ENCODE measurements at regions not wholly inside any gene's neighbourhood (a gene's known extent, or its start where the extent isn't known, plus 50 kb on each side); places are given as distances from the start of the nearest gene placed in this dataset.

DNA sequence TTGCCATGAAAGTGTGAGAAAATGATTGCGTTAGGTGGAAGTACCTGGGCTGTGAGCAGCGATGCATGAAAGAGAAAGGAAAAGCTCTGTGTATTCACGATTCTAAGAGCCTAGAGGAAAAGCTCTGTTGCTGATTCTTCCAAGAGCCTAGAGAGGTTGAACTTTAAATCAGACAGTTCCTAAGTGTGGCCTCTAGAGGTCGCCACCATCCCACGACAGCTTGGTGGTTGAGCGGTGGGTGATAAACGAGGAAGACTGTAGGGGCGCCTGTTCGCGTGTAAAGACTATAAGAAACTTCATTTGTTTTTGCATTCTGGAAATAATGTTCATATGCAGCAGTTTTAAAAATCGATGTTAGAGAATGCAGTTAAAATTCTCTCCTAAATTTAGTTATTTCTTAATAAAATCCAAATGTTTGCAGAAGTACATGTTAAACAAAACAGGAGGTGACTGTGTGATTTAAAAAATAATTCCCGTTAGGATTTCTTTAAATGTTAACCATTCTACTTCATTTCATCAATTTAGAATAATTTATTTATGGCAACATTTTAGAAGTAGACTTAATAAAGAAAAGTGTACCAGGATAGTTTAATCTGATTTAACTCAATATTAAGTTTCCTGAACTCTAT lies 107.7 kb downstream of the TENT4A start:
- Histone ChIP-seq H3K36me3 (ENCODE audit: control insufficient read depth in 2 of 2, insufficient read depth in 2 of 2, low read length in 1 of 2) (no peaks in the 10 kb centered on the region), H3K9me3 (ENCODE audit: control insufficient read depth in 2 of 2, insufficient read depth in 1 of 2, low read length in 1 of 2) (peaks cover 1 to 6% of the 10 kb centered on the region in 2 donors), H3K27ac (ENCODE audit: low read depth in 1 of 2, low read length in 1 of 2) (no peak overlapping the region), H3K27me3 (ENCODE audit: control insufficient read depth in 2 of 2, insufficient read depth in 1 of 2, low read length in 1 of 2) (no peaks in the 10 kb centered on the region), H3K4me1 (ENCODE audit: control insufficient read depth in 2 of 2, insufficient read depth in 2 of 2, low read length in 2 of 2) (no peaks in the 10 kb centered on the region), H3K4me3 (ENCODE audit: low read length in 2 of 2) (no peak overlapping the region)
- WGBS = 35% methylated on average over 12 of the region's 12 CpGs
- peak in 3 of 9 donors; percentile 19 to 37 (median 30) for DNase-seq (ENCODE audit: low read depth in 6 of 9, low spot score in 9 of 9)

DNA sequence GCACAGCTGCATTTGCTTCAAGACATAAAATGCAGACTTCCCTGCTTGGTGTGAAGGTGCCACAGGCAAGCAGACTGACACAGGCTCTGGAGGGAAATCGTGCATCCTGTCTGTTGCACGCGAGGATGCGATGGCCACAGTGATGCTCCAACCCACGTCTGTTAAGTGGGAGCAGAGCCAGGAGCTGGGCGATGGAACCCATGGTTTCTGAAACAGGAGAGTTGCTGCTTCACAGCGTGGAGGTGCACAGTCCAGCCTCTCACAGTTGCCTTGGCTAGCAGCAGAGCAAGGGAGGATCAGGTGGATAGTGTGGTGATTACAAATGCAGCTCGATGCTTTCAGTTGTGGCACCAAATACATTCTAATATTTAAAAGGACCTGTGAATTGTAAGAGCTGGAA lies 108.8 kb downstream of the TENT4A start:
- Histone ChIP-seq H3K4me1 (ENCODE audit: control insufficient read depth in 2 of 2, insufficient read depth in 2 of 2, low read length in 2 of 2) (peaks cover 0 to 7% of the 10 kb centered on the region in 2 donors), H3K9me3 (ENCODE audit: control insufficient read depth in 2 of 2, insufficient read depth in 1 of 2, low read length in 1 of 2) (peaks cover 1 to 6% of the 10 kb centered on the region in 2 donors), H3K36me3 (ENCODE audit: control insufficient read depth in 2 of 2, insufficient read depth in 2 of 2, low read length in 1 of 2) (no peaks in the 10 kb centered on the region), H3K27ac (ENCODE audit: low read depth in 1 of 2, low read length in 1 of 2) (no peak overlapping the region), H3K4me3 (ENCODE audit: low read length in 2 of 2) (no peak overlapping the region), H3K27me3 (ENCODE audit: control insufficient read depth in 2 of 2, insufficient read depth in 1 of 2, low read length in 1 of 2) (no peaks in the 10 kb centered on the region)
- DNase-seq (ENCODE audit: low read depth in 6 of 9, low spot score in 9 of 9) = no peak
- 95% methylated on average over 8 of the region's 8 CpGs for WGBS

DNA sequence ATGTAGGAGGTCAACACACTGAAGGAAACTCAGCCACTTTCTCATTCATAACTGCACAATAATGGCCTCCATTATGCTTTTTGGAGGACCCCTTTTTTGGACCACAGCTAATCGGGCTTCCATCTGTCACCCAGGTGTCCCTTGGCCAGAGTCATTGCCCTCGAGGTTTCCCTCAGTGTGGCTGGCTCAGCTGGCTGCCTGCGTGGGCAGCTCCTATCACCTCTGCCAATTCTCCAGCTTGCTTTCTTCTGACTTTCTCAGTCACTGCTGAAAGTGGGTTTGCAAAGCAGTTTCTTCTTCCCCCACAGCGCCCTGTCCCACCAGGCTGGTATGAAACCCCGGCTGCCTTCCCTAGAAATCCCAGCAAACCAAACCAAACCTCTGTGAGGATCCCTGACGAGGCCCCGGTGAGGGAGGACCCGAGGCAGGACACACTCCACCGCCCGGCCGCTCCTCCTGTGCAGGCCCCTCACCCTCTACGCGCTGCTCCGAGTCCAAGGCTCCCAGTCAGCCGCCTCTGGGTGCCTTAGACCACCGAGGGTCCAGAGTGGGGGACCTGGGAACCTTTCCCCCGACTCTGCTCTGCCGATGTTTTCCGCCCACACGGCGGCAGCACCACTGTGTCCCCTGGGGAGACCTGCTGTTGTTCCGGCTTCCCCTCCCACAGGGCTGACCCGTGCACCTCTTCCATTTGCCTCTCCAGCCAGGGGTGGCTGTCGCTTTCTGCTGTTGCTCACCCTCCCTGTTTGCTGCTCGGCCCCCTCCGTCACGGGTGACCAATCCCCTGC lies 109.5 kb downstream of the TENT4A start:
- Histone ChIP-seq H3K27ac (ENCODE audit: low read depth in 1 of 2, low read length in 1 of 2) (no peak overlapping the region), H3K4me3 (ENCODE audit: low read length in 2 of 2) (no peak overlapping the region), H3K4me1 (ENCODE audit: control insufficient read depth in 2 of 2, insufficient read depth in 2 of 2, low read length in 2 of 2) (peaks cover 3 to 7% of the 10 kb centered on the region in 2 donors), H3K27me3 (ENCODE audit: control insufficient read depth in 2 of 2, insufficient read depth in 1 of 2, low read length in 1 of 2) (no peaks in the 10 kb centered on the region), H3K9me3 (ENCODE audit: control insufficient read depth in 2 of 2, insufficient read depth in 1 of 2, low read length in 1 of 2) (peaks cover 1 to 6% of the 10 kb centered on the region in 2 donors), H3K36me3 (ENCODE audit: control insufficient read depth in 2 of 2, insufficient read depth in 2 of 2, low read length in 1 of 2) (no peaks in the 10 kb centered on the region)
- WGBS = 79% methylated on average over 27 of the region's 27 CpGs
- no peak for DNase-seq (ENCODE audit: low read depth in 6 of 9, low spot score in 9 of 9)

DNA sequence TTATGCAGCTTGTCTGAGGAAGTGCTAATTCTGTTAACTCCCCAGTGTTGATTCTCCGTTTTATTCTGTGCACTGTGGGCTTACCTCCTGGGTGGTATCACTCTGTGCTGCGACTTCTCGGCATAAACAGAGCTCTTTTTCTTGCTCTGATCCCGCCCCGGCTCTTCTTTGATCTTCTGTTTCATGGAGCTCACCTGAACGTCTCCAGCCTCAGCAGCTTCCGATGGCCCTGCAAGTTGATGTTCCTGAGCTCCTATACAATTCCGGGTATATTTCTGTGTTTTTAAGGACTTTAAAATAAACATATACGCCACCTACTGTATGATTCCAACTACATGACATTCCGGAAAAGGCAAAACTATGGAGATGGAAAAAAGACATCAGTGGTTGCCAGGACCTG lies 110.8 kb downstream of the TENT4A start:
- Histone ChIP-seq H3K4me1 (ENCODE audit: control insufficient read depth in 2 of 2, insufficient read depth in 2 of 2, low read length in 2 of 2) (peaks cover 5 to 7% of the 10 kb centered on the region in 2 donors), H3K27ac (ENCODE audit: low read depth in 1 of 2, low read length in 1 of 2) (no peak overlapping the region), H3K4me3 (ENCODE audit: low read length in 2 of 2) (no peak overlapping the region), H3K27me3 (ENCODE audit: control insufficient read depth in 2 of 2, insufficient read depth in 1 of 2, low read length in 1 of 2) (no peaks in the 10 kb centered on the region), H3K36me3 (ENCODE audit: control insufficient read depth in 2 of 2, insufficient read depth in 2 of 2, low read length in 1 of 2) (no peaks in the 10 kb centered on the region), H3K9me3 (ENCODE audit: control insufficient read depth in 2 of 2, insufficient read depth in 1 of 2, low read length in 1 of 2) (peaks cover 1 to 6% of the 10 kb centered on the region in 2 donors)
- 89% methylated on average over 10 of the region's 10 CpGs for WGBS
- DNase-seq (ENCODE audit: low read depth in 6 of 9, low spot score in 9 of 9) = no peak

DNA sequence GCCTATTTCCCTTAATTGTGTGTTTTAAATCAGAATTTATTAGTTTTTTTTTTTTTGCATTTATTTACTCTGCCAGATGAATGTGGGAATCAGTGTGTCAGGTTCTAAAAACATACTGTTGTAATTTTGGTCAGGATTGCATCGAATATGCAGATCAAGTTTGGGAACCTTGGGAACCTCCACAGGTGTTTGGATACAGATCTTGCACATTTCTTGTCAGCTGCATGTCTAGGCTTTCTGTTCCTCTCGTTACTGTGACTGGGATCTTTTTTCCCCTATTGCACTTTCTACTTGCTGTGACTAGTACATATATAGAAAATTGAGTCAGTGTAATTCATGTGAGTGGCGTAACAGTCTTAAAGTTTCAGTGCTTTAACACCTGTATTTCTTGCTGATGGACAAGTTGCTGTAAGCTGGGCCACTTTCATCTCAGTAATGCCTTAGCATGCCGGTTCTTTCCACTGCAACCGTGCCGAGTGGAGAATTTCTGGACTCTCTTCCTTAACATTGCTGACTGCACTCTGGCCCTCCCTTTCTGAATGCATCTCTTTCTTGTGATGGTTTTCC lies 112.5 kb downstream of the TENT4A start:
- Histone ChIP-seq H3K36me3 (ENCODE audit: control insufficient read depth in 2 of 2, insufficient read depth in 2 of 2, low read length in 1 of 2) (no peaks in the 10 kb centered on the region), H3K4me1 (ENCODE audit: control insufficient read depth in 2 of 2, insufficient read depth in 2 of 2, low read length in 2 of 2) (peaks cover 6 to 7% of the 10 kb centered on the region in 2 donors), H3K27ac (ENCODE audit: low read depth in 1 of 2, low read length in 1 of 2) (no peak overlapping the region), H3K9me3 (ENCODE audit: control insufficient read depth in 2 of 2, insufficient read depth in 1 of 2, low read length in 1 of 2) (peaks cover 1 to 12% of the 10 kb centered on the region in 2 donors), H3K4me3 (ENCODE audit: low read length in 2 of 2) (no peak overlapping the region), H3K27me3 (ENCODE audit: control insufficient read depth in 2 of 2, insufficient read depth in 1 of 2, low read length in 1 of 2) (no peaks in the 10 kb centered on the region)
- peak in 1 of 9 donors; percentile 7 for DNase-seq (ENCODE audit: low read depth in 6 of 9, low spot score in 9 of 9)
- 94% methylated on average over 6 of the region's 6 CpGs for whole genome bisulfite sequencing

DNA sequence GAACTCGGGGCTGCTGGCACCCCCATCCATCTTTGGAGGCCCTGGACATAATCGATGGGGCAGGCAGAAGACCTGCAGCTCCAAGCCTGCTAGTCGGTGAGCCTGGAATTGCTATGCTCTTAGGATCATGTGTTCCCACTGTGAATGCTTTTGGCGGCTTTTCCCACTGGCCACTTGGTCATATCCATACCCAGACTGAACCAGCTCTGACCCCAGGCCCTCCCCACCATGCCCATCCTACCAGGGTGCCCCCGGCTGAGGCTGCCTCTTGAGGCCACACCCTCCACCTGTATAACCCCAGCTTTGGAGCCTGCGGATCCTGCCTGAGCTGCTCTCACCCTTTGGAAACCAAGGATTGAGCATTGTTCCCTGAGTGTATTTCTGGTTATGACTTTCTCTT lies 113.5 kb downstream of the TENT4A start:
- Histone ChIP-seq H3K36me3 (ENCODE audit: control insufficient read depth in 2 of 2, insufficient read depth in 2 of 2, low read length in 1 of 2) (no peaks in the 10 kb centered on the region), H3K9me3 (ENCODE audit: control insufficient read depth in 2 of 2, insufficient read depth in 1 of 2, low read length in 1 of 2) (peaks cover 0 to 9% of the 10 kb centered on the region in 2 donors), H3K4me1 (ENCODE audit: control insufficient read depth in 2 of 2, insufficient read depth in 2 of 2, low read length in 2 of 2) (peaks cover 10 to 12% of the 10 kb centered on the region in 2 donors), H3K4me3 (ENCODE audit: low read length in 2 of 2) (no peak overlapping the region), H3K27ac (ENCODE audit: low read depth in 1 of 2, low read length in 1 of 2) (no peak overlapping the region), H3K27me3 (ENCODE audit: control insufficient read depth in 2 of 2, insufficient read depth in 1 of 2, low read length in 1 of 2) (no peaks in the 10 kb centered on the region)
- 95% methylated on average over 6 of the region's 6 CpGs for WGBS
- no peak for DNase-seq (ENCODE audit: low read depth in 6 of 9, low spot score in 9 of 9)

DNA sequence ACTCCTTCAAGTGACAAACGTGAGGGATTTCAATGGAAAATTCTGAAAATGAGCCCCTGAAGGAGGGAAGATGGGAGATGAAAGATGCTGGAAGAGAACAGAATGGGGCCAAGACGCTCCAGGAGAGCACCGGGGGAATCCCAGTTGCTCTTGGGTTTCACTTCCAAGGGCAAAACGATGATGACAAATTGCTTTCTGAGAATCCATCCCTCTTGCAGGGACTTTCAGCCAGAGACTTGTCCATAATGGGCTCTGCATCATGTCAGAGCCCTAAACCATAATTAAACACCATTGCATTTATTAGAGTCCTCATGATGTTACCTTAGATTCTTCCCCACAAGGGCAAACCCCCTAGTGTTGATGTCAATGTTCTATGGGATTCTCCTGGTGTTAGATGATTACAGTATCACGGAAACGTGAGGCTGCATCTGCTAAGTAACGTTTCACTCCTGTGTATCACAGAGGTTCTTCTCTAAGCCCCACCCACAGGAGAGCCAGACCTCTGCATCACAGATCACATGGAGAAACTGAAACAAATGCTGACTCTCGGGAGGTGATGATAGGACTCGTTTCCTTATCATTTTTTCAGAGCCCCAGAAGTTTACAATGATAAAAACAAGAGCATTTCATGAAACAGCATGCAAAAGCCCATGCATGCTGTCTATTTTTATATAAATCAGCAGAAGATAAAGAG lies 114.4 kb downstream of the TENT4A start:
- H3K4me1 ChIP-seq (ENCODE audit: control insufficient read depth in 2 of 2, insufficient read depth in 2 of 2, low read length in 2 of 2) = peaks cover 10 to 12% of the 10 kb centered on the region in 2 donors
- H3K9me3 ChIP-seq (ENCODE audit: control insufficient read depth in 2 of 2, insufficient read depth in 1 of 2, low read length in 1 of 2) = peaks cover 0 to 6% of the 10 kb centered on the region in 2 donors
- H3K27me3 ChIP-seq (ENCODE audit: control insufficient read depth in 2 of 2, insufficient read depth in 1 of 2, low read length in 1 of 2) = no peaks in the 10 kb centered on the region
- H3K27ac ChIP-seq (ENCODE audit: low read depth in 1 of 2, low read length in 1 of 2) = peak overlapping the region in 1 of 2 donors; percentile 33
- DNase-seq (ENCODE audit: low read depth in 6 of 9, low spot score in 9 of 9) = peak in 2 of 9 donors; percentile 7 to 27
- WGBS = 50% methylated on average over 9 of the region's 9 CpGs
- H3K36me3 ChIP-seq (ENCODE audit: control insufficient read depth in 2 of 2, insufficient read depth in 2 of 2, low read length in 1 of 2) = no peaks in the 10 kb centered on the region
- no peak overlapping the region for H3K4me3 ChIP-seq (ENCODE audit: low read length in 2 of 2)

DNA sequence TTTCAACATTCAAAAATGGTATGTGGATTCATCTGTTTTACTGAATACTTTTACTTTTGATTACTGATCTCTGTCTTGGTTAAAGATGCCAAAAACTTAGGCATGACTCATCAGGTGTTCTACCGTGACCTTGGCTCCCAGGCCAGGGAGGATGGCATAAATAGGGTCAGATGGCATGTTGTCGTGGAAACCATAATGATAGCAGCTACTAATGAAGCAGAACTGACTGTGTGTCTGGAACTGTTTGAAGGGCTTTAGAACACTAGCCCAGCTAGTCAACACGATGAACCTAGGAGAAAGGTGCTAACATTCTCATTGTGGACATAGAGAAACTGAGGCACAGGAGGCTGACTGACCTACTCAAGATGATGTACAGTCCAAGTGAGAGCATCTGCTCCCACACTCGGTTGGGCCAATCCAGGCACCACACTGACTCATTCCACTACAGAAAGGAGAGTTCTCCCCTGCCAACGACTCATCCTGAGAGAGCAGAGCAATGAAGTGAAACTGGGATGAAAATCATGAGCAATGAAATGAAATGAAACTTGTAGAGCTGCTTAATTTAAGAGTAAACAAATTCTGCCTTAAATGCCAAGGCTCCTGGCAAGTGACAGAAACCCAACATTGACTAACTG lies 116.0 kb downstream of the TENT4A start:
- DNase-seq (ENCODE audit: low read depth in 6 of 9, low spot score in 9 of 9) = peak in 1 of 9 donors; percentile 15
- no peaks in the 10 kb centered on the region for H3K27me3 ChIP-seq (ENCODE audit: control insufficient read depth in 2 of 2, insufficient read depth in 1 of 2, low read length in 1 of 2)
- peaks cover 10 to 17% of the 10 kb centered on the region in 2 donors for H3K4me1 ChIP-seq (ENCODE audit: control insufficient read depth in 2 of 2, insufficient read depth in 2 of 2, low read length in 2 of 2)
- WGBS = 88% methylated on average over 5 of the region's 5 CpGs
- H3K27ac ChIP-seq (ENCODE audit: low read depth in 1 of 2, low read length in 1 of 2) = no peak overlapping the region
- no peak overlapping the region for H3K4me3 ChIP-seq (ENCODE audit: low read length in 2 of 2)
- peaks cover 0 to 6% of the 10 kb centered on the region in 2 donors for H3K9me3 ChIP-seq (ENCODE audit: control insufficient read depth in 2 of 2, insufficient read depth in 1 of 2, low read length in 1 of 2)
- no peaks in the 10 kb centered on the region for H3K36me3 ChIP-seq (ENCODE audit: control insufficient read depth in 2 of 2, insufficient read depth in 2 of 2, low read length in 1 of 2)
